HG03439 (cell line): ENCODE measurements at regions not wholly inside any gene's neighbourhood (a gene's known extent, or its start where the extent isn't known, plus 50 kb on each side); places are given as distances from the start of the nearest gene placed in this dataset.

Experiments used
- ATAC-seq: cut with Tn5 transposase; IDR thresholded peaks from one replicate; pipeline ENCODE4 v1.9.1; 2021; ENCODE audit warnings: mild to moderate bottlenecking, moderate library complexity; ENCODE audit not compliant: unreplicated experiment

- ATAC-seq, result no peak
Observed at GRCh38 chr16:86898386-86898785, 320.0 kb downstream of the FOXL1 start.

- no peak for ATAC-seq
Observed at GRCh38 chr16:86899151-86899550, 320.8 kb downstream of the FOXL1 start.

GRCh38 chr16:86899757-86900156, 321.4 kb downstream of the FOXL1 start:
- ATAC-seq, result no peak

- ATAC-seq, result no peak
Observed at GRCh38 chr16:86901483-86901882, 323.1 kb downstream of the FOXL1 start.

- ATAC-seq, result no peak
Observed at GRCh38 chr16:86902656-86903001, 324.3 kb downstream of the FOXL1 start.

- ATAC-seq, result no peak
Observed at GRCh38 chr16:86903068-86903467, 324.7 kb downstream of the FOXL1 start.

GRCh38 chr16:86905302-86905701, 327.0 kb downstream of the FOXL1 start:
- ATAC-seq, result no peak

GRCh38 chr16:86906623-86907022, 328.3 kb downstream of the FOXL1 start:
- ATAC-seq, result no peak

- no peak for ATAC-seq
Observed at GRCh38 chr16:86909359-86910160, 331.2 kb downstream of the FOXL1 start.

GRCh38 chr16:86910161-86910769, 331.9 kb downstream of the FOXL1 start:
- ATAC-seq, result no peak

GRCh38 chr16:86911437-86911958, 333.1 kb downstream of the FOXL1 start:
- ATAC-seq, result no peak

GRCh38 chr16:86913886-86914285, 335.5 kb downstream of the FOXL1 start:
- ATAC-seq, result no peak

- no peak for ATAC-seq
Observed at GRCh38 chr16:86914876-86915717, 336.7 kb downstream of the FOXL1 start.

- ATAC-seq, result no peak
Observed at GRCh38 chr16:86917471-86918365, 339.4 kb downstream of the FOXL1 start.

- ATAC-seq, result no peak
Observed at GRCh38 chr16:86918637-86919036, 340.3 kb downstream of the FOXL1 start.

- ATAC-seq, result no peak
Observed at GRCh38 chr16:86919078-86919477, 340.7 kb downstream of the FOXL1 start.

GRCh38 chr16:86919578-86920305, 341.4 kb downstream of the FOXL1 start:
- no peak for ATAC-seq

GRCh38 chr16:86921289-86921688, 342.9 kb downstream of the FOXL1 start:
- no peak for ATAC-seq

- ATAC-seq, result no peak
Observed at GRCh38 chr16:86922311-86922710, 344.0 kb downstream of the FOXL1 start.

GRCh38 chr16:86923656-86924055, 345.3 kb downstream of the FOXL1 start:
- no peak for ATAC-seq
